ENCODE measurements at regions not wholly inside any gene's neighbourhood (a gene's known extent, or its start where the extent isn't known, plus 50 kb on each side); places are given as distances from the start of the nearest gene placed in this dataset.

DNA sequence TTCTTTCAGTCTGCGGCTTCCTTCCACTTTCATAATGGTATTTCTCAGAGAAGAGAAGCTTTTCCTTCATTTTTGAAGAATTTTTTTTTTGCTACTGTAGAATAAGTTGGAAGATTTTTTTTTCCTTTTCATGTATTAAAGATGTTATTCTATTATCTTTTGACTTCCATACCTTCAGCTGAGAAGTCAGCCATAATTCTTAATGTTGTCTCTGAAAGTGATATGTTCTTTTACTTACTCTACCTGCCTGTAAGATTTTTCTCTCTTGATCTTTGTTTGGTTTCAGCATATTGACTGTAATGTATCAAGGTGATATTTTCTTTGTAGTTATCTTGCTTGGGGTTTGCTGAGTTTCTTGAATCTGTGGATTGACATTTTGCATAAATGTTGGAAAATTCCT is 143.5 kb upstream of the TOX3 start:
- no peaks in the 10 kb centered on the region for H3K36me3 ChIP-seq (ENCODE audit: control insufficient read depth in 1 of 2, insufficient read depth in 2 of 2, low read length in 2 of 2)
- H3K9me3 ChIP-seq (ENCODE audit: insufficient read depth, low read depth, low read length) = peaks cover 2% of the 10 kb centered on the region
- H3K18ac ChIP-seq (ENCODE audit: low read length) = no peak overlapping the region
- H3K79me1 ChIP-seq (ENCODE audit: low read length) = no peaks in the 10 kb centered on the region
- no peak overlapping the region for H2AFZ ChIP-seq (ENCODE audit: insufficient read depth, low read length, poor library complexity)
- WGBS (ENCODE audit: extremely low coverage, insufficient coverage, insufficient read length) = no CpG with 5 or more reads among the region's 1 CpG
- H3K4me2 ChIP-seq (ENCODE audit: low read length) = no peak overlapping the region
- no peak overlapping the region for H2AK5ac ChIP-seq (ENCODE audit: low read length)
- H3K79me2 ChIP-seq (ENCODE audit: control insufficient read depth, insufficient read depth, low read length, poor library complexity) = no peaks in the 10 kb centered on the region
- H2BK12ac ChIP-seq (ENCODE audit: low read length) = no peak overlapping the region
- H2BK5ac ChIP-seq (ENCODE audit: low read depth, low read length, poor library complexity) = no peak overlapping the region
- H3K4me3 ChIP-seq (ENCODE audit: low read depth, low read length) = no peak overlapping the region
- H4K91ac ChIP-seq (ENCODE audit: low read depth, low read length) = no peak overlapping the region
- no peak for DNase-seq
- H3K14ac ChIP-seq (ENCODE audit: low read length) = no peak overlapping the region
- no peak overlapping the region for H4K8ac ChIP-seq (ENCODE audit: low read depth, low read length)
- H4K12ac ChIP-seq (ENCODE audit: low read depth, low read length) = no peak overlapping the region
- no peaks in the 10 kb centered on the region for H3K4me1 ChIP-seq (ENCODE audit: control insufficient read depth in 1 of 2, insufficient read depth in 2 of 2, low read length in 2 of 2)
- H3K23ac ChIP-seq (ENCODE audit: low read length) = no peak overlapping the region
- H2BK120ac ChIP-seq (ENCODE audit: insufficient read depth, low read length, poor library complexity) = no peak overlapping the region
- no peaks in the 10 kb centered on the region for H3K27me3 ChIP-seq (ENCODE audit: insufficient read depth, low read length)
- H3K4ac ChIP-seq (ENCODE audit: low read depth, low read length) = no peak overlapping the region
- no peak overlapping the region for H3K27ac ChIP-seq (ENCODE audit: low read depth, low read length)
- H3K9ac ChIP-seq (ENCODE audit: low read length) = no peak overlapping the region

- Histone ChIP-seq H4K8ac (ENCODE audit: low read depth, low read length) (no peak overlapping the region), H3K27ac (ENCODE audit: low read depth, low read length) (no peak overlapping the region), H3K18ac (ENCODE audit: low read length) (no peak overlapping the region), H3K9ac (ENCODE audit: low read length) (no peak overlapping the region), H4K12ac (ENCODE audit: low read depth, low read length) (no peak overlapping the region), H3K79me1 (ENCODE audit: low read length) (no peaks in the 10 kb centered on the region), H3K27me3 (ENCODE audit: insufficient read depth, low read length) (no peaks in the 10 kb centered on the region), H2AFZ (ENCODE audit: insufficient read depth, low read length, poor library complexity) (no peak overlapping the region), H3K4me3 (ENCODE audit: low read depth, low read length) (no peak overlapping the region), H2BK5ac (ENCODE audit: low read depth, low read length, poor library complexity) (no peak overlapping the region), H2BK12ac (ENCODE audit: low read length) (no peak overlapping the region), H3K14ac (ENCODE audit: low read length) (no peak overlapping the region), H3K79me2 (ENCODE audit: control insufficient read depth, insufficient read depth, low read length, poor library complexity) (no peaks in the 10 kb centered on the region), H3K4me1 (ENCODE audit: control insufficient read depth in 1 of 2, insufficient read depth in 2 of 2, low read length in 2 of 2) (peaks cover 0 to 2% of the 10 kb centered on the region in 2 experiments), H4K91ac (ENCODE audit: low read depth, low read length) (no peak overlapping the region), H2AK5ac (ENCODE audit: low read length) (no peak overlapping the region), H3K9me3 (ENCODE audit: insufficient read depth, low read depth, low read length) (peaks cover 1% of the 10 kb centered on the region), H3K4me2 (ENCODE audit: low read length) (no peak overlapping the region), H2BK120ac (ENCODE audit: insufficient read depth, low read length, poor library complexity) (no peak overlapping the region), H3K36me3 (ENCODE audit: control insufficient read depth in 1 of 2, insufficient read depth in 2 of 2, low read length in 2 of 2) (no peaks in the 10 kb centered on the region), H3K23ac (ENCODE audit: low read length) (no peak overlapping the region), H3K4ac (ENCODE audit: low read depth, low read length) (no peak overlapping the region)
- no peak for DNase-seq
- WGBS (ENCODE audit: extremely low coverage, insufficient coverage, insufficient read length) = no CpG with 5 or more reads among the region's 1 CpG
These were observed 134.1 kb upstream of the TOX3 start for GRCh38 chr16:52680993-52681392.

DNA sequence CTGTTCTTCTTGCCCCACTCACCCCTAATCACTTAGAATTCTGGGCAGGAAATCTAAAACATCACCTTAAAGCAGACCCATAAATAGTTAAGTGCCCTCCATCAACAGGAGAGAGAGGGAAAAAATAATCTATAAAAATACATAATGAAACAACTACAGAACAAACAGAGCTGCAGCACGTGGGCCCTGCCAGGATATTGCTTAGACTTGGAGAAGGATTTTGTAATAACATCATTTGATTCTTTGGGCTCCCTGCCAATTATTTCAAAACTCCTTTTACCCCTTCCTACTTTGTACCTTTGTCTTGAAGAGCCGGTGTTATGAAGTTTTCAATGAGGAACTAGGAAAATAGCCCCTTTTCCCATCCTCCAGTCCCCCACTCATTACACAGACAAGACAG is 130.6 kb upstream of the TOX3 start:
- Histone ChIP-seq H2BK5ac (ENCODE audit: low read depth, low read length, poor library complexity) (no peak overlapping the region), H3K18ac (ENCODE audit: low read length) (no peak overlapping the region), H3K4me3 (ENCODE audit: low read depth, low read length) (no peak overlapping the region), H3K4me2 (ENCODE audit: low read length) (no peak overlapping the region), H2AFZ (ENCODE audit: insufficient read depth, low read length, poor library complexity) (no peak overlapping the region), H3K4ac (ENCODE audit: low read depth, low read length) (no peak overlapping the region), H2BK120ac (ENCODE audit: insufficient read depth, low read length, poor library complexity) (no peak overlapping the region), H4K8ac (ENCODE audit: low read depth, low read length) (no peak overlapping the region), H3K79me2 (ENCODE audit: control insufficient read depth, insufficient read depth, low read length, poor library complexity) (no peaks in the 10 kb centered on the region), H3K79me1 (ENCODE audit: low read length) (no peaks in the 10 kb centered on the region), H2AK5ac (ENCODE audit: low read length) (no peak overlapping the region), H3K4me1 (ENCODE audit: control insufficient read depth in 1 of 2, insufficient read depth in 2 of 2, low read length in 2 of 2) (peaks cover 0 to 2% of the 10 kb centered on the region in 2 experiments), H4K91ac (ENCODE audit: low read depth, low read length) (no peak overlapping the region), H4K12ac (ENCODE audit: low read depth, low read length) (no peak overlapping the region), H3K36me3 (ENCODE audit: control insufficient read depth in 1 of 2, insufficient read depth in 2 of 2, low read length in 2 of 2) (no peaks in the 10 kb centered on the region), H3K9ac (ENCODE audit: low read length) (no peak overlapping the region), H3K27me3 (ENCODE audit: insufficient read depth, low read length) (no peaks in the 10 kb centered on the region), H3K14ac (ENCODE audit: low read length) (no peak overlapping the region), H3K23ac (ENCODE audit: low read length) (no peak overlapping the region), H2BK12ac (ENCODE audit: low read length) (no peak overlapping the region), H3K9me3 (ENCODE audit: insufficient read depth, low read depth, low read length) (no peaks in the 10 kb centered on the region), H3K27ac (ENCODE audit: low read depth, low read length) (no peak overlapping the region)
- whole genome bisulfite sequencing (ENCODE audit: extremely low coverage, insufficient coverage, insufficient read length) = no CpG with 5 or more reads among the region's 2 CpGs
- no peak for DNase-seq

DNA sequence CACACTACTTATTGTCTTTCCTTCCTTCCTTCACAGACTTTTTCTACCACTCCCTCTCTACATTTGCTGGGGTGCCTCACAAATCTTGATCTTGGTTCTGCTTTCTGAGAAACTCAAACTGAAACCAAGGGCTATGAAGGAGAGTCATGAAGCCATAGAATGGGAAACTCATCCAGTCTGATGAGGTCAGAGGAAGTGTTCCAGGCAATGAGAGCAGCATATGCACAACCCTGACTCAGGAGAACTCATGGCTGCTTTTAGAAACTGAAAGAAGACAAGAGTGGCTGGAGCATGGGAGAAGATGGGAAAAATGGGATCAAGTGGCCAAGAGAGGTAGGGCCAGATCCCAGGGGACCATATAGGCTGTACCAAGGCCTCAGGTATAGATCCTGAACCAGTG is 130.0 kb upstream of the TOX3 start:
- no peak for DNase-seq
- Histone ChIP-seq H3K18ac (ENCODE audit: low read length) (no peak overlapping the region), H3K36me3 (ENCODE audit: control insufficient read depth in 1 of 2, insufficient read depth in 2 of 2, low read length in 2 of 2) (no peaks in the 10 kb centered on the region), H3K79me1 (ENCODE audit: low read length) (no peaks in the 10 kb centered on the region), H3K14ac (ENCODE audit: low read length) (no peak overlapping the region), H3K4me3 (ENCODE audit: low read depth, low read length) (no peak overlapping the region), H2BK120ac (ENCODE audit: insufficient read depth, low read length, poor library complexity) (no peak overlapping the region), H3K23ac (ENCODE audit: low read length) (no peak overlapping the region), H4K91ac (ENCODE audit: low read depth, low read length) (no peak overlapping the region), H4K12ac (ENCODE audit: low read depth, low read length) (no peak overlapping the region), H2AFZ (ENCODE audit: insufficient read depth, low read length, poor library complexity) (no peak overlapping the region), H3K27ac (ENCODE audit: low read depth, low read length) (no peak overlapping the region), H3K4ac (ENCODE audit: low read depth, low read length) (no peak overlapping the region), H3K27me3 (ENCODE audit: insufficient read depth, low read length) (no peaks in the 10 kb centered on the region), H4K8ac (ENCODE audit: low read depth, low read length) (no peak overlapping the region), H3K79me2 (ENCODE audit: control insufficient read depth, insufficient read depth, low read length, poor library complexity) (no peaks in the 10 kb centered on the region), H3K9ac (ENCODE audit: low read length) (no peak overlapping the region), H3K4me2 (ENCODE audit: low read length) (no peak overlapping the region), H2BK5ac (ENCODE audit: low read depth, low read length, poor library complexity) (no peak overlapping the region), H3K4me1 (ENCODE audit: control insufficient read depth in 1 of 2, insufficient read depth in 2 of 2, low read length in 2 of 2) (peaks cover 0 to 2% of the 10 kb centered on the region in 2 experiments), H2AK5ac (ENCODE audit: low read length) (no peak overlapping the region), H3K9me3 (ENCODE audit: insufficient read depth, low read depth, low read length) (no peaks in the 10 kb centered on the region), H2BK12ac (ENCODE audit: low read length) (no peak overlapping the region)
